ENCODE measurements at regions not wholly inside any gene's neighbourhood (a gene's known extent, or its start where the extent isn't known, plus 50 kb on each side); places are given as distances from the start of the nearest gene placed in this dataset.
"Not testable (repeated sequence)": the region's sequence is repeated elsewhere in the genome, so short reads cannot be mapped to it uniquely, and the experiment has no call there.

GRCh38 chr4:159594576-159594975, 491.7 kb downstream of the RAPGEF2 start:
- Histone ChIP-seq H3K4me3 (ENCODE audit: low read depth, low read length, poor library complexity, severe bottlenecking) (no peak overlapping the region), H3K27me3 (replicated peaks; ENCODE audit: insufficient read depth, low read depth, low read length, poor library complexity) (no peaks in the 10 kb centered on the region), H3K4me1 (ENCODE audit: insufficient read depth, low read length, poor library complexity, severe bottlenecking) (no peaks in the 10 kb centered on the region), H3K27ac (ENCODE audit: low read depth, low read length, poor library complexity, severe bottlenecking) (no peak overlapping the region), H3K36me3 (ENCODE audit: insufficient read depth, low read length, poor library complexity, severe bottlenecking) (no peaks in the 10 kb centered on the region), H3K9me3 (ENCODE audit: low read depth, low read length, poor library complexity, severe bottlenecking) (no peaks in the 10 kb centered on the region)
- BruUV-seq (replicated peaks) = no TSS peak
- ChIA-PET CTCF (no interaction called here), POLR2A (ENCODE audit: low non-redundant PET) (no interaction called here)
- DNase-seq (ENCODE audit: low spot score) = no peak
- intact Hi-C loops (cut with micrococcal nuclease; ENCODE audit: unreplicated experiment) = no loop called here
- TF ChIP-seq EZH2 (IDR thresholded peaks at IDR 0.05; ENCODE audit: borderline replicate concordance, low read depth, low read length, poor library complexity, severe bottlenecking) (no peak), CTCF (conservative IDR thresholded peaks at IDR 0.05; ENCODE audit: low read depth, low read length) (no peak)

- H3K36me3 ChIP-seq (ENCODE audit: insufficient read depth, low read length, poor library complexity, severe bottlenecking); POLR2A ChIA-PET (ENCODE audit: low non-redundant PET); DNase-seq (ENCODE audit: low spot score); H3K4me1 ChIP-seq (ENCODE audit: insufficient read depth, low read length, poor library complexity, severe bottlenecking); H3K27me3 ChIP-seq (replicated peaks; ENCODE audit: insufficient read depth, low read depth, low read length, poor library complexity); CTCF ChIA-PET; intact Hi-C loops (cut with micrococcal nuclease; ENCODE audit: unreplicated experiment); H3K27ac ChIP-seq (ENCODE audit: low read depth, low read length, poor library complexity, severe bottlenecking); H3K4me3 ChIP-seq (ENCODE audit: low read depth, low read length, poor library complexity, severe bottlenecking); H3K9me3 ChIP-seq (ENCODE audit: low read depth, low read length, poor library complexity, severe bottlenecking); BruUV-seq (replicated peaks): not testable (repeated sequence)
Observed at GRCh38 chr4:159595101-159595500, 492.2 kb downstream of the RAPGEF2 start.

GRCh38 chr4:159598602-159599001, 495.7 kb downstream of the RAPGEF2 start:
- BruUV-seq (replicated peaks) = no TSS peak
- intact Hi-C loops (cut with micrococcal nuclease; ENCODE audit: unreplicated experiment) = no loop called here
- CTCF ChIA-PET = no interaction called here

More at GRCh38 chr4:159598602-159599001, 495.7 kb downstream of the RAPGEF2 start:
- Histone ChIP-seq H3K36me3 (ENCODE audit: insufficient read depth, low read length, poor library complexity, severe bottlenecking) (no peaks in the 10 kb centered on the region), H3K4me1 (ENCODE audit: insufficient read depth, low read length, poor library complexity, severe bottlenecking) (no peaks in the 10 kb centered on the region), H3K9me3 (ENCODE audit: low read depth, low read length, poor library complexity, severe bottlenecking) (no peaks in the 10 kb centered on the region), H3K4me3 (ENCODE audit: low read depth, low read length, poor library complexity, severe bottlenecking) (no peak overlapping the region), H3K27me3 (replicated peaks; ENCODE audit: insufficient read depth, low read depth, low read length, poor library complexity) (no peaks in the 10 kb centered on the region), H3K27ac (ENCODE audit: low read depth, low read length, poor library complexity, severe bottlenecking) (no peak overlapping the region)
- TF ChIP-seq CTCF (conservative IDR thresholded peaks at IDR 0.05; ENCODE audit: low read depth, low read length) = no peak
- TF ChIP-seq EZH2 (IDR thresholded peaks at IDR 0.05; ENCODE audit: borderline replicate concordance, low read depth, low read length, poor library complexity, severe bottlenecking) = no peak
- POLR2A ChIA-PET (ENCODE audit: low non-redundant PET) = no interaction called here
- DNase-seq (ENCODE audit: low spot score) = no peak

Data from A673 (cell line).